CMK (cell line): ENCODE measurements at regions not wholly inside any gene's neighbourhood (a gene's known extent, or its start where the extent isn't known, plus 50 kb on each side); places are given as distances from the start of the nearest gene placed in this dataset.
A peak's percentile ranks its signal among the peaks of the same experiment; 100 is the strongest.

Experiments
- DNase-seq: peaks from one replicate; pipeline ENCODE4 v3.0.0-alpha.2; 2010; ENCODE audit warnings: low read depth

- peak; percentile 17 for DNase-seq
Observed at GRCh38 chr1:231108516-231109302, 53.1 kb upstream of the TRIM67 start.

DNA sequence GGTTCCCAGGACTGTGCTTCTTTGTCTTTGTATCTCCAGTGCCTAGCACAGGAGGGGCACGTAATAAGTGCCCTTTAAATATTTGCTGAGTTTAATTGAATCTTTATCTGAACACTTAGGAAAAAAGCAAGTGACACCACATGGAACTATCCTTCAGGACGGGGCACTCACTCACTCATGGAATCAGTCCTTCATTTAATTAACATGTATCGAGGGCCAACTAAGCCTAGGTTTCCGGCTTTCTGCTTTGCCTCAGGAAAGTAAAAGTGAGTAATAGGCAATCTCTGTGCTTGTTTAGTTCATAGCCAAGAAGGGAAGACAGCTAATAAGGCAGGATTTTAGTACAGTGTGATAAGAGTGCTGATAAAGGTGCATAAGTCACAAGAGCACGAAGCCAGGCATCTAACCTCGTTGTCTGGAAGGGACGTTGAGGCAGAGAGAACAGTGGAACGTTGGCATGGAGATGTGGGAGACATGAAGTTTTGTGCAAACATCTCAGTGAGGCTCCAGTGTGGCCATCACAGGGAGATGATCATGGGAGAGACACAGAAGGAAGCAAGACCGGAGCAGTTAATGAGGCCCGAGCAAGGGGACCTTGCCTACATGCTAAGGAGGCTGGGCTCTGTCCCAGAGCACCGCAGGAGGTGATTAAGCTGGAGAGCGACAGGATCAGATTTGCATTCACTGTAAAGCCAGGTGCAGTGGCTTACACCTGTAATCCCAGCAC lies 54.1 kb upstream of the TRIM67 start:
- DNase-seq, result no peak

DNA sequence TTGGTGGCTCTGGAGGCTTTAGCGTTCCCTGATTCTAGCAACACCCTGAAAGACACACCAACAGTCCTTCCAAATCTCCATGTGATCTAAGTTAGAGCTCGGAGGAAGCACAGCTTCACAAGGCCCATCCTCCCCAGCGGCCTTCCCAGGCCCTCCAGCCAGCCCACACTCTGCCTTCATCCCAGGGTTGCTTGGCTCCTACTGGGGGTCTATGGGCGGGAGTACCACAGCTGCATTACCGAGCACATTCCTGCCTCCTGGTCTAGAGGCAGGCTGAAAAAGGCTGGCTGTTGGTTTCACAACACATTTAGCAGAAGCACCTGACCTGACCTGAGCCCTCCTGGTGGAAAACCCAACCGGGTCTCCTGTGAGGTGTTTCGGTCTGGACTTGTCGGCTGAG lies 54.7 kb upstream of the TRIM67 start:
- DNase-seq, result no peak

DNA sequence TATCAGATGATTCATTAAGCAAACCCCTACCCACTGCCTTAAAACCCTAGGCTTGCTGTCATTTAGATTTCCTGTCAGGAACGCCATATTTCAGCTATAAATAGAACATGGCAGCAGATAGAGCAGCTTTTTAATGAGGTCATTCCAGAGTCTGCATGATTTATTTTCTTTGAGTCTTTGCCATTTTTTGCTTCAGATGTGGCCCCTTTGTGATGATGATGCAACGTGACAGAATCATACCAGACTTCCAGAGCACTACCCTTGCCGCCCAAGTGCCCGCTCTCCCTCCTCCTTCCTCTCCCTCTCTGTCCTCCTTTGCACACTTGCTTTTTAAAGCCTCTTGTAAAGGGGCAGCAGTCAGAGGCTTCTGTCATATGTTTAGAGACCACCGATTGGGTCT lies 55.5 kb upstream of the TRIM67 start:
- no peak for DNase-seq

GRCh38 chr1:231104917-231105316 lies 56.9 kb upstream of the TRIM67 start:
- no peak for DNase-seq

DNA sequence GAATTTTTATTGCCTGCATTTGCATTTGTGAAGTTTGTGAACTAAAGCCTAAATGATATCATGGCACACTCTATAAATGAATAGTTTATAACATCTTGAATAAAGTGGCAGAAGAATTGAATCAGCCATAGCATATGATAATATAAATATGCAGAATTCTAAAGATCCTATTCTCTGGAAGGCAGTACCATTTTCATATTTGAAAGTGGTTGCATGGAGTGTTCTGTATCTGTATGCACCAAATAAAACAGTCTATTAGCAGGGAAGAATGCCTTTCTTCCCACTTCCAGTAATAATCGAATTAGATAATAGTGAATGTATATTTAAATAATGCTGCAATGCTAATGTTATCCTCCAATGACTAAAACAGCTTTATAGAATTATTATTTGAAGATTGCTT lies 57.9 kb upstream of the TRIM67 start:
- no peak for DNase-seq

DNA sequence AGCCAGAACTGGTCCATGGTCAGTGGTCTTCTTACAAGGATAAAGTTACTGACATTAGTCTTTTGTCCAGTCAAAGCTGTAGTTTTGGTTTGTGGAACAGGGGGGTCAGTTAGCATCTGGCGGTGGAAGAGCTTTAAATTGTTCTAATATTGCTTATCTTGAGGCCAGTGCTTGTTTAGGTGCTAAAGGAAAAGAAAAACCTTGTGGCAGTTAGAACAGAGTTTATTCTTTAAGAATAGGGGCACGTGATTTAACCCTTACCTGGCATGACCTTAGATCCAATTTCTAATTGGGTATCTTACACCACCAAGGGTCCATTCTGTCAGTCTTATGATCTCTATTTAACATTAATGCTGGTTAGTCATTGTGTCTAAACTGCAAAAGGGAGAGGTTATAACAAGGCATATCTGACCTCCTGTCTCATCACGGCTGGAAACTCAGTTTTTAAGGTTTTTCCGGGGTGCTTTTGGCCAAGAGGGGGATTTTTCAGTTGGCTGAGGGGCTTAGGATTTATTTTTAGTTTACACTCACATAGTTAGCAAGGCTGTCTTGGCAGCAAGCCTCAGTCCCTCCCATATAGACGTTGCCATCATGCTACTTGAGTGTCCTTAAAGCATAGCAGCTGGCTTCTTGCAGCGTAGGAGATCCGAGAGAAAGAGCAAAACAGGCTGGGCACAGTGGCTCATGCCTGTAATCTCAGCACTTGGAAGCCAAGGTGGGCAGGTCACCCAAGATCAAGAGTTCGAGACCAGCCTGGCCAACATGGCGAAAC lies 60.1 kb upstream of the FAM89A start:
- DNase-seq, result no peak

GRCh38 chr1:231099311-231099710 lies 59.3 kb upstream of the FAM89A start:
- DNase-seq, result no peak

DNA sequence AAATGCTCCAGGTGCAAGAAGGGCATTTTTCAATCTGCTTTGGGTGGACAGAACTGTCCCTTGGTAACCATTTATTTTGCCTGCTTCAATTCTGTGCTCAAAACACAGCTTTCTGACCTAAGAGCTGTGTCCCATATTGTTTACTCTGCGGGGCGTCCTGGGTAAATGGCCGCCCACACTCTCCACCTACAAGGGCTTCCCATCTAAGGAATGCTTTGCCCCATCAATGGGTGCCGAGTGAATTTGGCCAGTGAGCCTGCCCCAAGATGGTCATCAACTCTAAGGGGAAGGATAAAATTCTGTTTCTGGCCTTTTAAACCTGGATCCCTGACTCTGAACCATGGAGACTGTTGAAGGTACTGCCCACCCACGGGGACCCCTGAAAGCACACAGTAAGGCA lies 55.5 kb upstream of the FAM89A start:
- no peak for DNase-seq

- no peak for DNase-seq
Observed at GRCh38 chr1:231094421-231094820, 54.4 kb upstream of the FAM89A start.

DNA sequence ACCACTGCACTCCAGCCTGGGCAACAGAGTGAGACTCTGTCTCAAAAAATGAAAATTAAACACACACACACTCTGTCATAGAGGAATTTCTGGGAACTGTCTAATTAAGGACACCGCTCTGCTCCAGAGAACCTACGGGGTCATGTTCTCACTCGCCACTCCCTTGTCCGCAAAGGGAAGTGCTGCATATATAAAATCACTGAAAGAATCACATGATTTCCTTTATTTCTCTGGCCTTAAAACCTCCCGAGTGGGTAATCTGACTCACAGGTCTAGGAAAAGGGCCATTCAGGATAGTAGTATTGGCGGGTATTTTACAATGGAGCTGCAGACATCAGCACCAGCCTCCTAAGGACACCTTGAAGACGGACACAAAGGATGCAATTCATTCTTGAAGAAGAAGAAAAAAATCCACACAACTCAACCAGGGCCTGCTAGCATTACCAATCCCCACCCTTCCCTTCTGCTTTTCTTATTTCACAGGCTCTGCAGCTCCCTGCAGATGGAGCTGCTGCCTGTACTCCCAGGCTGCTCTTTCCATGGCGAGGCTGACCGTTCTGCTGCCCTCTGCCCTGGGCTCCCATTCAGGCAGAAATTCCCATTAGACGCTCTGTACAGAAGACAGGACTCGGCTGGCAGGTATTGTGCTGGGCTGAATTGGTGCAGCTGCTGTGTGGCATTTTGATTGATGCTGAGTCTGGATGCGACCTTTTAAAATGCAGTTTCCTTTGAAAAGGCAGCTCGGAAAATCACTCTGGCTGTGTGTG lies 53.3 kb upstream of the FAM89A start:
- no peak for DNase-seq

DNA sequence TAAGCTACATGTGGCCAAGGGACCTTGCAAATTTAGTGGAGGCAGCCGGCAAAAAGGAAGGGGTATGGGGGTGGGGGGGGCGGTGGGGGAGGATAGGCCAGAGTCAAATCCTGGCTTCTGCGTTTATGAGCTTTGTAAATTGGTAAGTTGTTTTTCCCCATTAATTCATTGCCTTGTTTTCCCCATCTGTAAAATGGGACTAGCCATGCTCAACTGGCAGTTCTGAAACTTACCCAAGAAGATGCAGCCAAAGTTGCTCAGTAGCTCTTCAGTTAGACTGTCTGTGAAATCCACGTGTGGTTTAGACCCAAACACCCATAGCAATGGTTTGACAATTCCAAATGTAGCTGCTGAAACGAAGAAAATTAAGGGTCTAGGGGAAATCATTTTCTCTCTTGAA lies 52.3 kb upstream of the FAM89A start:
- DNase-seq, result no peak

- DNase-seq, result no peak
Observed at GRCh38 chr1:231091831-231092301, 51.8 kb upstream of the FAM89A start.

DNA sequence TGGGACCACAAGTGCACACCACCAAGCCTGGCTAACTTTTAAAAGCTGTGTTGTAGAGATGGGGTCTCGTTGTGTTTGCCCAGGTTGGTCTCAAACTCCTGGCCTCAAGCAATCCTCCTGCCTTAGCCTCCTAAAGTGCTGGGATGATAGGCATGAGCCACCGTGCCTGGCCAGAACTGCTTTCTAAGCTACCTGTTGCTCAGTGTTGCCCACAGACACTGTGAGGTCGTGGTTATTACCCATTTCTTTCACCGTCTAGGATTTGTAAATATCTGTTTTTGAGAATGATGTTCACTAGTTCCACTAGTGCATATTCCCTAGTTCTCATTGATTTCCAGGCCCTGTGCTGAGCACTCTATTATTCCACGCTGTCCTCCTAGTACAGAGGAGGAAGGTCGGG lies 51.4 kb upstream of the FAM89A start:
- no peak for DNase-seq
